ENCODE measurements at regions not wholly inside any gene's neighbourhood (a gene's known extent, or its start where the extent isn't known, plus 50 kb on each side); places are given as distances from the start of the nearest gene placed in this dataset.

GRCh38 chr11:135061166-135061565, 649.1 kb upstream of the B3GAT1 start:
- no peak for DNase-seq (ENCODE audit: extremely low read depth, low read depth)
- no peak for TF ChIP-seq CTCF (IDR thresholded peaks at IDR 0.05; ENCODE audit: low read depth, low read length)

- no peak for TF ChIP-seq CTCF (IDR thresholded peaks at IDR 0.05; ENCODE audit: low read depth, low read length)
- no peak for DNase-seq (ENCODE audit: extremely low read depth, low read depth)
Measured at GRCh38 chr11:135046986-135047385, 634.9 kb upstream of the B3GAT1 start.

- TF ChIP-seq CTCF (IDR thresholded peaks at IDR 0.05; ENCODE audit: low read depth, low read length) = no peak
- no peak for DNase-seq (ENCODE audit: extremely low read depth, low read depth)
Measured at GRCh38 chr11:135046556-135046955, 634.5 kb upstream of the B3GAT1 start.

- TF ChIP-seq CTCF (IDR thresholded peaks at IDR 0.05; ENCODE audit: low read depth, low read length) = no peak
- DNase-seq (ENCODE audit: extremely low read depth, low read depth) = no peak
Measured at GRCh38 chr11:135043434-135043833, 631.4 kb upstream of the B3GAT1 start.

GRCh38 chr11:135037828-135038227, 625.8 kb upstream of the B3GAT1 start:
- no peak for TF ChIP-seq CTCF (IDR thresholded peaks at IDR 0.05; ENCODE audit: low read depth, low read length)
- DNase-seq (ENCODE audit: extremely low read depth, low read depth) = no peak

- no peak for DNase-seq (ENCODE audit: extremely low read depth, low read depth)
- TF ChIP-seq CTCF (IDR thresholded peaks at IDR 0.05; ENCODE audit: low read depth, low read length) = no peak
Measured at GRCh38 chr11:135036488-135037297, 624.7 kb upstream of the B3GAT1 start.

- TF ChIP-seq CTCF (IDR thresholded peaks at IDR 0.05; ENCODE audit: low read depth, low read length) = no peak
- no peak for DNase-seq (ENCODE audit: extremely low read depth, low read depth)
Measured at GRCh38 chr11:135035282-135035681, 623.2 kb upstream of the B3GAT1 start.
